ENCODE measurements at regions not wholly inside any gene's neighbourhood (a gene's known extent, or its start where the extent isn't known, plus 50 kb on each side); places are given as distances from the start of the nearest gene placed in this dataset.

GRCh38 chr11:115631609-115632008 lies 127.4 kb upstream of the CADM1 start:
- H3K36me3 ChIP-seq = no peaks in the 10 kb centered on the region
- no peaks in the 10 kb centered on the region for H3K9me3 Mint-ChIP-seq
- no peaks in the 10 kb centered on the region for H3K27me3 ChIP-seq
- no peak for DNase-seq (ENCODE audit: low spot score)
- no peak overlapping the region for H3K9ac ChIP-seq
- TF ChIP-seq CTCF (IDR thresholded peaks at IDR 0.05) (no peak), EZH2 (IDR thresholded peaks at IDR 0.05) (no peak), EZH2phosphoT487 (IDR thresholded peaks at IDR 0.05) (no peak)
- H4K20me1 ChIP-seq (ENCODE audit: low read depth) = no peaks in the 10 kb centered on the region
- H3F3A ChIP-seq (ENCODE audit: low read depth) = peaks cover 9% of the 10 kb centered on the region
- H3K4me1 Mint-ChIP-seq = peaks cover 40% of the 10 kb centered on the region
- H3K36me3 Mint-ChIP-seq = no peaks in the 10 kb centered on the region
- peaks cover 10% of the 10 kb centered on the region for H3K27me3 Mint-ChIP-seq (ENCODE audit: insufficient read depth, low read depth)
- H3K9me3 ChIP-seq (ENCODE audit: low read depth) = no peaks in the 10 kb centered on the region
- H3K4me3 ChIP-seq = no peak overlapping the region
- no peak overlapping the region for H3K4me2 ChIP-seq
- peaks cover 34% of the 10 kb centered on the region for H3K4me1 ChIP-seq
- H3K27ac ChIP-seq = no peak overlapping the region
- H2AFZ ChIP-seq (replicated peaks) = no peak overlapping the region
- H3K27ac Mint-ChIP-seq = no peak overlapping the region
- no peaks in the 10 kb centered on the region for H3K79me2 ChIP-seq (ENCODE audit: low read depth)
- no peak overlapping the region for H3K4me3 Mint-ChIP-seq

DNA sequence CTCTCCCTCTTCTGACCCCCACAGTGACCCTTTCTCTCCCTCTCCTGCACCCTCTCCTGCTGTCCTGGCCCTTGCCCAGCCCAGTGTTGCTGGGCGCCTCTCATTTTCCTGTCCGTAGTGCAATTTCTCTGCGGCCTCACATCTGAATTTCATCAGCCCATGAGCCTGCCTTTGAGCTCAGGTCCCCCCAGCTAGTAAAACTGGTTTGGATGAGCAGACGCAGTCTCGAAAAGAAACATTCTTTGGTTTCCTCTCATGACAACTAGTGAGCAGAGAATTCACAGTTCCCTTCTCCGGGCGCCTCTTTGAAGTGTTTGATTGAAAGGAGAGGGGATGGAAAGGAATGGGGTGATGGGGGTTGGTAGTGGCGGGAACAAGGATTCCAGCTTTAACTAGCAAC lies 126.0 kb upstream of the CADM1 start:
- H3K27ac Mint-ChIP-seq = peak overlapping the region; percentile 94
- H3K27me3 Mint-ChIP-seq (ENCODE audit: insufficient read depth, low read depth) = peaks cover 9% of the 10 kb centered on the region
- H3K9ac ChIP-seq = no peak overlapping the region
- peak overlapping the region; percentile 81 for H2AFZ ChIP-seq (replicated peaks)
- H3K4me1 ChIP-seq = peaks cover 47% of the 10 kb centered on the region
- peaks cover 23% of the 10 kb centered on the region for H3F3A ChIP-seq (ENCODE audit: low read depth)
- H3K4me3 Mint-ChIP-seq = no peak overlapping the region
- DNase-seq (ENCODE audit: low spot score) = peak; percentile 49
- H3K4me1 Mint-ChIP-seq = peaks cover 48% of the 10 kb centered on the region
- no peaks in the 10 kb centered on the region for H3K27me3 ChIP-seq
- TF ChIP-seq CTCF (IDR thresholded peaks at IDR 0.05) (no peak), EZH2phosphoT487 (IDR thresholded peaks at IDR 0.05) (no peak)
- peak overlapping the region; percentile 64 for H3K27ac ChIP-seq
- no peaks in the 10 kb centered on the region for H3K79me2 ChIP-seq (ENCODE audit: low read depth)
- no peaks in the 10 kb centered on the region for H3K9me3 Mint-ChIP-seq
- H4K20me1 ChIP-seq (ENCODE audit: low read depth) = no peaks in the 10 kb centered on the region
- H3K9me3 ChIP-seq (ENCODE audit: low read depth) = no peaks in the 10 kb centered on the region
- H3K36me3 ChIP-seq = no peaks in the 10 kb centered on the region
- H3K4me3 ChIP-seq = no peak overlapping the region
- no peaks in the 10 kb centered on the region for H3K36me3 Mint-ChIP-seq
- peak overlapping the region; percentile 57 for H3K4me2 ChIP-seq

DNA sequence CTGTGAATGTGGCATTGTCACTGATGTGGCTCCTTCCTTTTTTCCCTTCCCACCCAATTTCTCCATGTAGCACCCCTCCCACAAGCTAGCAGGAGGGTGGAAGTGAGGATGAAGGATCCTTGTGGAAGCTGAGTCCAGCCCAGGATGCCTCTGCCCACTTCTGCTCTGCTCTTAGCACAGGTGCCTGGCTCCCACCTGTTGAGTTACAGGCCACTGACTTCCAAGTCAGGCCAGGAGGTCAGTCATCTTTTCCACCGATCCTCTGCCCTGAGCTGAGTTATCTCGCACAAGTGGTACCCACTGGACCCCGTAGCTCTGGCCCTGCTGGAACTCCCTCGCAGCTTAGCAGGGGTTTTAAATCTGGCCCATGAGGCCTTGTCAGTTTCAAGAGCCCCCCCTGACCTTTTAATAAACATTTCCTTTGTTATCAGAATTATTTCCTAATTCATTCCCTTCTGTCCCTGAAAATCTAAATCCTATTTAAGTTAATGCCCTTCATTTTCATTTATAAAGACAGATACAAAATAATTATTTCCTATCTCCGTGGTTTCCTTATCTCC lies 125.3 kb upstream of the CADM1 start:
- Histone ChIP-seq H3K4me3 (no peak overlapping the region), H3K27me3 (no peaks in the 10 kb centered on the region), H4K20me1 (ENCODE audit: low read depth) (no peaks in the 10 kb centered on the region), H3K36me3 (no peaks in the 10 kb centered on the region), H3K27ac (peak overlapping the region; percentile 64), H3K79me2 (ENCODE audit: low read depth) (no peaks in the 10 kb centered on the region), H3K9ac (no peak overlapping the region), H2AFZ (replicated peaks) (no peak overlapping the region), H3F3A (ENCODE audit: low read depth) (peaks cover 26% of the 10 kb centered on the region), H3K9me3 (ENCODE audit: low read depth) (no peaks in the 10 kb centered on the region), H3K4me1 (peaks cover 50% of the 10 kb centered on the region), H3K4me2 (no peak overlapping the region)
- H3K4me1 Mint-ChIP-seq = peaks cover 53% of the 10 kb centered on the region
- DNase-seq (ENCODE audit: low spot score) = no peak
- no peaks in the 10 kb centered on the region for H3K9me3 Mint-ChIP-seq
- TF ChIP-seq CTCF (IDR thresholded peaks at IDR 0.05) (no peak), EZH2 (IDR thresholded peaks at IDR 0.05) (no peak), EZH2phosphoT487 (IDR thresholded peaks at IDR 0.05) (no peak)
- H3K4me3 Mint-ChIP-seq = no peak overlapping the region
- H3K36me3 Mint-ChIP-seq = no peaks in the 10 kb centered on the region
- peaks cover 10% of the 10 kb centered on the region for H3K27me3 Mint-ChIP-seq (ENCODE audit: insufficient read depth, low read depth)
- peak overlapping the region; percentile 94 for H3K27ac Mint-ChIP-seq
